Ovary (tissue), 3 donors: ENCODE measurements at regions not wholly inside any gene's neighbourhood (a gene's known extent, or its start where the extent isn't known, plus 50 kb on each side); places are given as distances from the start of the nearest gene placed in this dataset.

Experiments used
- CTCF ChIP-seq, 3 donors: fragments of 450-650 bp in 2 of 3; fragments of 200-600 bp in 1 of 3; IDR thresholded peaks; one replicate each; pipeline versions ENCODE4 v1.5.1 to v1.8.0; 2016 to 2022; ENCODE audit warnings: antibody characterized with exemption in 3 of 3, mild to moderate bottlenecking in 1 of 3
- EP300 ChIP-seq: sonication (generic); formaldehyde crosslinking; IDR thresholded peaks from one replicate; pipeline ENCODE4 v1.6.1; 2017; ENCODE audit warnings: antibody characterized with exemption
- POLR2A ChIP-seq: fragments of 450-650 bp; IDR thresholded peaks from one replicate; pipeline ENCODE4 v1.6.1; 2017; ENCODE audit warnings: antibody characterized with exemption, mild to moderate bottlenecking, moderate library complexity
- donor health status: DM: no; HTN: no; CAD: no.

GRCh38 chr1:168381850-168382249 is 101.2 kb downstream of the TBX19 start:
- TF ChIP-seq CTCF (IDR thresholded peaks at IDR 0.05) (no peak), POLR2A (no peak), EP300 (no peak)
